DND-41 (cell line): ENCODE measurements at regions not wholly inside any gene's neighbourhood (a gene's known extent, or its start where the extent isn't known, plus 50 kb on each side); places are given as distances from the start of the nearest gene placed in this dataset.

ENCODE experiments used
- EZH2 ChIP-seq: IDR thresholded peaks from 3 replicates; pipeline ENCODE4 v1.6.1; 2012; ENCODE audit warnings: borderline replicate concordance, low read depth, mild to moderate bottlenecking, moderate library complexity, low read length, inconsistent platforms; ENCODE audit not compliant: severe bottlenecking
- TF ChIP-seq, protein P1 (sequence below): IDR thresholded peaks from 2 replicates; pipeline ENCODE4 v1.5.1; 2012; ENCODE audit warnings: borderline replicate concordance, low read length, moderate library complexity, mild to moderate bottlenecking; ENCODE audit not compliant: poor library complexity, severe bottlenecking; ENCODE audit errors: extremely low read depth

DNA sequence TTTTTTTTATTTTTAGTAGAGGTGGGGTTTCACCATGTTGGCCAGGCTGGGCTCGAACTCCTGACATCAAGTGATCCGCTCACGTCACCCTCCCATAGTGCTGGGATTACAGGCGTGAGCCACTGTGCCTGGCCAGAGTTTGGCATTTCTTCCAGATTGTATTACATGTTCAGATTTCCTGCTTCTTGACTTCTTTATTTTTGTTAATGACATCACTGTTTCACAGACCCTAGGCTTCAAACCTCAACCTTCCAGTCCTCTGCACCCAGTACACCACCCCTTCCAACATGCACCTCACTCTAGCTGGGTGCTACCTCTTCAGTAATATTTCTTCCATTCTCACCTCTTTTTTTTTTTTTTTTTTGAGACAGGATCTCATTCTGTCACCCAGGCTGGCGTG, 53.6 kb upstream of the ZFHX3 start:
- TF ChIP-seq, protein P1, sequence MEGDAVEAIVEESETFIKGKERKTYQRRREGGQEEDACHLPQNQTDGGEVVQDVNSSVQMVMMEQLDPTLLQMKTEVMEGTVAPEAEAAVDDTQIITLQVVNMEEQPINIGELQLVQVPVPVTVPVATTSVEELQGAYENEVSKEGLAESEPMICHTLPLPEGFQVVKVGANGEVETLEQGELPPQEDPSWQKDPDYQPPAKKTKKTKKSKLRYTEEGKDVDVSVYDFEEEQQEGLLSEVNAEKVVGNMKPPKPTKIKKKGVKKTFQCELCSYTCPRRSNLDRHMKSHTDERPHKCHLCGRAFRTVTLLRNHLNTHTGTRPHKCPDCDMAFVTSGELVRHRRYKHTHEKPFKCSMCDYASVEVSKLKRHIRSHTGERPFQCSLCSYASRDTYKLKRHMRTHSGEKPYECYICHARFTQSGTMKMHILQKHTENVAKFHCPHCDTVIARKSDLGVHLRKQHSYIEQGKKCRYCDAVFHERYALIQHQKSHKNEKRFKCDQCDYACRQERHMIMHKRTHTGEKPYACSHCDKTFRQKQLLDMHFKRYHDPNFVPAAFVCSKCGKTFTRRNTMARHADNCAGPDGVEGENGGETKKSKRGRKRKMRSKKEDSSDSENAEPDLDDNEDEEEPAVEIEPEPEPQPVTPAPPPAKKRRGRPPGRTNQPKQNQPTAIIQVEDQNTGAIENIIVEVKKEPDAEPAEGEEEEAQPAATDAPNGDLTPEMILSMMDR, result no peak
- TF ChIP-seq EZH2, result no peak
